SU-DHL-6 (cell line): ENCODE measurements at regions not wholly inside any gene's neighbourhood (a gene's known extent, or its start where the extent isn't known, plus 50 kb on each side); places are given as distances from the start of the nearest gene placed in this dataset.

Source experiments
- H2AFZ ChIP-seq: fragments of 200-600 bp; sonication (generic); 2 replicates; pipeline ENCODE4 v1.6.1; 2014; ENCODE audit warnings: low read depth, mild to moderate bottlenecking, moderate library complexity, mixed read lengths, antibody characterized with exemption, low read length; ENCODE audit not compliant: severe bottlenecking
- H3F3A ChIP-seq: fragments of 200-600 bp; shearing (Covaris generic); 2 replicates; pipeline ENCODE4 v1.6.0; 2016; ENCODE audit warnings: antibody characterized with exemption, mild to moderate bottlenecking; ENCODE audit not compliant: insufficient read depth
- H3K27ac ChIP-seq: fragments of 200-600 bp; sonication (generic); 2 replicates; pipeline ENCODE4 v1.5.1; 2016; ENCODE audit warnings: low read depth, mild to moderate bottlenecking, low read length, moderate library complexity, mixed read lengths
- H3K27me3 ChIP-seq: fragments of 200-600 bp; sonication (generic), shearing (Covaris generic); 2 replicates; pipeline ENCODE4 v1.6.0; 2014; ENCODE audit warnings: mild to moderate bottlenecking, low read length
- H3K36me3 ChIP-seq: fragments of 200-600 bp; sonication (generic); 2 replicates; pipeline ENCODE4 v1.6.1; 2014; ENCODE audit warnings: mild to moderate bottlenecking, low read length, mixed read lengths
- H3K4me2 ChIP-seq: fragments of 300-600, 200-600 bp; shearing (Covaris generic), sonication (generic); 2 replicates; pipeline ENCODE4 v1.6.0; 2014; ENCODE audit warnings: low read length, low read depth, mild to moderate bottlenecking; ENCODE audit not compliant: poor library complexity, severe bottlenecking
- H3K4me3 ChIP-seq: fragments of 200-600 bp; sonication (generic); 2 replicates; pipeline ENCODE4 v1.5.1; 2014; ENCODE audit warnings: antibody characterized with exemption, low read length, mild to moderate bottlenecking, mixed read lengths; ENCODE audit not compliant: insufficient read depth, poor library complexity, severe bottlenecking
- H3K79me2 ChIP-seq: fragments of 200-600 bp; sonication (generic); 2 replicates; pipeline ENCODE4 v1.6.1; 2014; ENCODE audit warnings: mild to moderate bottlenecking, low read length, moderate library complexity; ENCODE audit not compliant: insufficient read depth
- H3K9ac ChIP-seq: fragments of 200-600 bp; sonication (generic); 2 replicates; pipeline ENCODE4 v1.7.0; 2014; ENCODE audit warnings: mild to moderate bottlenecking, low read length
- H3K9me2 ChIP-seq: fragments of 200-600 bp; sonication (generic); replicated peaks from 2 replicates; pipeline ENCODE4 v1.6.1; 2014; ENCODE audit warnings: low read length; ENCODE audit not compliant: insufficient read depth
- H3K9me3 ChIP-seq: fragments of 200-600 bp; sonication (generic); 2 replicates; pipeline ENCODE4 v1.6.1; 2014; ENCODE audit warnings: low read length, mixed read lengths; ENCODE audit not compliant: insufficient read depth
- H4K20me1 ChIP-seq: fragments of 200-600 bp; sonication (generic); 2 replicates; pipeline ENCODE4 v1.6.1; 2014; ENCODE audit warnings: low read depth, mild to moderate bottlenecking, antibody characterized with exemption, low read length, moderate library complexity, mixed read lengths
- EZH2phosphoT487 ChIP-seq: fragments of 200-600 bp; sonication (generic), shearing (Covaris generic); conservative IDR thresholded peaks from 2 replicates; pipeline ENCODE4 v1.6.1; 2018; ENCODE audit warnings: mild to moderate bottlenecking, antibody characterized with exemption, low read length, moderate library complexity, mixed read lengths
- TF ChIP-seq, protein P1 (sequence below): fragments of 200-600 bp; sonication (generic); IDR thresholded peaks from one replicate; pipeline ENCODE4 v1.5.1; 2017; ENCODE audit warnings: antibody characterized with exemption, mild to moderate bottlenecking, low read length, moderate library complexity; ENCODE audit not compliant: insufficient read depth, poor library complexity, severe bottlenecking

DNA sequence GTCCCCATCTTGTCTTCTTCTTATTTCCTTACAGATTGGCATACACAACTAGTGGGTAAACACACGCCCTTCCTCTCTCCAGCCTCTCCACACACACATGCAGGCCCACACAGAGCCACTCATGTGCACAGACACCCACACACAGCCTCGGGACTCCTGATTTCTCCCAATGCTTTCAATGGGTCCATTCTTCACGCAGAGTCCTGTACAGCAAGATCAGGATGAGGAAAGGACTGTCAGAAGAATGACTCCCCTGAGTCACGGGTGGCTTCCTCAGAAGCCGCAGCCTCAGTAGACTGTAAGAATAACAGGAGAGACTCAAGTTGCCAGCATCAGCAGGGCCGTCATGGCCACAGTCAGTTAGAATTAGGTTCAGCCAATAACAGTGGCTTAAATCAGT is 109.1 kb upstream of the GLI2 start:
- no peak overlapping the region for H3K4me2 ChIP-seq
- H3K9me2 ChIP-seq: no peaks in the 10 kb centered on the region
- H3K79me2 ChIP-seq: no peaks in the 10 kb centered on the region
- no peak overlapping the region for H3K27ac ChIP-seq
- no peaks in the 10 kb centered on the region for H4K20me1 ChIP-seq
- no peak overlapping the region for H3K9ac ChIP-seq
- no peaks in the 10 kb centered on the region for H3K27me3 ChIP-seq
- no peaks in the 10 kb centered on the region for H3F3A ChIP-seq
- no peak overlapping the region for H3K4me3 ChIP-seq
- TF ChIP-seq EZH2phosphoT487: no peak
- no peaks in the 10 kb centered on the region for H3K36me3 ChIP-seq
- H2AFZ ChIP-seq: no peak overlapping the region
- no peaks in the 10 kb centered on the region for H3K9me3 ChIP-seq

DNA sequence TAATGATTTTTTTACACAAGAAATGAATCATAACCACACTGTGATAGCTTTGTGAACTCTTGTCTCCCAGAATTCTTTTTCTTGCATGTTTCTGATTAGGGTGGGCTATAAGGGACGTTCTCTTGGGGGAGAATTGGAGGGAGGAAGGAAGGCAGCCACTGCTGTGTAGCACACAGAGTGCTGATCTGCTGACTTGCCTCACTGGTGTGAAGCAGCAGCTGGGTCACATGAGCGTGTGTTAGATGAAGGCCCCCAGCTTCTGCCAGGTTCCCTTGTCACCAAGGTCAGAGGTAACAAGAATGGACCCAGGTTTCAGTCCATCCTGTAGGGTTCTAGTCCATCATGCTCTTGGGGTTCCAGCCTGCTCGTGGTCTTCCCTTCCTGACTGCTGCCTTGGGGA is 107.4 kb upstream of the GLI2 start:
- H3K9me2 ChIP-seq: no peaks in the 10 kb centered on the region
- H3F3A ChIP-seq: no peaks in the 10 kb centered on the region
- no peaks in the 10 kb centered on the region for H3K36me3 ChIP-seq
- H3K27ac ChIP-seq: no peak overlapping the region
- no peak overlapping the region for H2AFZ ChIP-seq
- no peak overlapping the region for H3K9ac ChIP-seq
- no peaks in the 10 kb centered on the region for H4K20me1 ChIP-seq
- no peak for TF ChIP-seq EZH2phosphoT487
- TF ChIP-seq, protein P1, sequence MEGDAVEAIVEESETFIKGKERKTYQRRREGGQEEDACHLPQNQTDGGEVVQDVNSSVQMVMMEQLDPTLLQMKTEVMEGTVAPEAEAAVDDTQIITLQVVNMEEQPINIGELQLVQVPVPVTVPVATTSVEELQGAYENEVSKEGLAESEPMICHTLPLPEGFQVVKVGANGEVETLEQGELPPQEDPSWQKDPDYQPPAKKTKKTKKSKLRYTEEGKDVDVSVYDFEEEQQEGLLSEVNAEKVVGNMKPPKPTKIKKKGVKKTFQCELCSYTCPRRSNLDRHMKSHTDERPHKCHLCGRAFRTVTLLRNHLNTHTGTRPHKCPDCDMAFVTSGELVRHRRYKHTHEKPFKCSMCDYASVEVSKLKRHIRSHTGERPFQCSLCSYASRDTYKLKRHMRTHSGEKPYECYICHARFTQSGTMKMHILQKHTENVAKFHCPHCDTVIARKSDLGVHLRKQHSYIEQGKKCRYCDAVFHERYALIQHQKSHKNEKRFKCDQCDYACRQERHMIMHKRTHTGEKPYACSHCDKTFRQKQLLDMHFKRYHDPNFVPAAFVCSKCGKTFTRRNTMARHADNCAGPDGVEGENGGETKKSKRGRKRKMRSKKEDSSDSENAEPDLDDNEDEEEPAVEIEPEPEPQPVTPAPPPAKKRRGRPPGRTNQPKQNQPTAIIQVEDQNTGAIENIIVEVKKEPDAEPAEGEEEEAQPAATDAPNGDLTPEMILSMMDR: no peak
- H3K79me2 ChIP-seq: no peaks in the 10 kb centered on the region
- no peaks in the 10 kb centered on the region for H3K9me3 ChIP-seq
- no peak overlapping the region for H3K4me3 ChIP-seq
- no peaks in the 10 kb centered on the region for H3K27me3 ChIP-seq
- H3K4me2 ChIP-seq: no peak overlapping the region

DNA sequence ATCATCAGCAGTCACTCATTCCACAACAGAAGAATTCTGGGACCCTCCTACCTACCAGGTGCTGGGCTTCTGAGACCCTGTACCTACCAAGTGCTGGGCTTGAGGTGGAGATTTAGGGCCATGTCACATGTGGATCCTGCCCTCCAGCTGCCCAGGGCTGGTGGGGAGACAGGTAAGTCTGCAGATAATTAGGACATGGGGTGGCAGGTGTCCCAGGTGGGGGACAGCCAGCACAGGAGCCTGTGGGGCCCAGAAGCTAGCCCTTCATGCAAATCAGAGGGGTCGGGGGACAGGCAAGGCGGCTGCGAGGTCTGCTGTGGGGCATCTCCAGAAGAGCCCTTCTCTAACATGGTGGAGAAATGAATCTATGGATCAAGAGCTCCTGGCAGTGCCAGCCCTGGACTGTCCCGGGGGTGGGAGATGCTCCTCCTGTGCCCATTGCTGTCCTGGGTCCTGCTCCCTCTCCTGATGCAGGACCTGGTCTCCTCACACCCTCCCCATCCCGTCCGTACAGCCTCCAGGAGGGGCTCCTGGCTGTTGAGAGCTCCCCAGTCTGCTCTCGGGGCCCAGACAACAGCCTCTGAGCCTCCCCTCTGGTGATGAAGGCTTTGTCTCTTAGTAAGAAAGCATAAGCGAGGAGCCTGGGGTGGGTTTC is 106.3 kb upstream of the GLI2 start:
- H3K9me3 ChIP-seq: no peaks in the 10 kb centered on the region
- H2AFZ ChIP-seq: no peak overlapping the region
- no peak overlapping the region for H3K4me2 ChIP-seq
- no peaks in the 10 kb centered on the region for H3F3A ChIP-seq
- H3K9me2 ChIP-seq: no peaks in the 10 kb centered on the region
- H3K79me2 ChIP-seq: no peaks in the 10 kb centered on the region
- no peak overlapping the region for H3K9ac ChIP-seq
- no peak overlapping the region for H3K27ac ChIP-seq
- H4K20me1 ChIP-seq: no peaks in the 10 kb centered on the region
- H3K36me3 ChIP-seq: no peaks in the 10 kb centered on the region
- H3K27me3 ChIP-seq: no peaks in the 10 kb centered on the region
- no peak overlapping the region for H3K4me3 ChIP-seq
- TF ChIP-seq EZH2phosphoT487: no peak
- TF ChIP-seq, protein P1: no peak

DNA sequence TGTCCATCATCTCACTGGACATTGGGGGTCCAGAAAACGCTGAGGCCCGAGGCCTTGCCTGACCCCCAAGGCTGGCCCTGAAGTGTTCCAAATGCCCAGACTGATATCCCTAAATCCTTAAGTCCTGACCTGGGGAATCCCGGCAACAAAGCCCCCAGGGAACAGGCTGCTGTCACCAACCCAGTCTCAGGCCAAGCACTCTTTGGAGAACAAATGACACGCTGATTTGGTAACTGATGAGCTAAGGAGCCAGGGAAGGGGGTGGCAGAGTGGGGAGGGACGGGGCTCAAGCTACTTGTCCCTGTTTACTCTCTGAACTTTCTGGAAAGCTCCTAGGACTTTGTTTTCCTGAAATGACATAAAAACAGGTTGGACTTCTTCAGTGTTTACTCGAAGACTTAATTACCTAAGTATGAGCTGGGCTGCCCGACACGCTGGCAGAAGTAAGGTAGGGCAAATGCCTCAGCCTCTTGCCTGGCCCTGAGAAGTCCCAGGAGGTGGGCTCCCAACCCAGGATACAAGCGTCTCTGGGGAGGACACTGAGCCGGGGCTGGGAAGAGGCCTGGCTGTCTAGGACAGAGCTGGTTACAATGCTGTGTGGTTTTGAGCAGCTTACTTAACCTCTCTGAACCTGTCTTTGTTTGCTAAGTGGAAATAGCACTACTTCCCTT is 105.5 kb upstream of the GLI2 start:
- no peaks in the 10 kb centered on the region for H4K20me1 ChIP-seq
- no peaks in the 10 kb centered on the region for H3K9me2 ChIP-seq
- no peak overlapping the region for H3K4me2 ChIP-seq
- no peaks in the 10 kb centered on the region for H3K9me3 ChIP-seq
- no peak overlapping the region for H3K4me3 ChIP-seq
- H2AFZ ChIP-seq: no peak overlapping the region
- H3F3A ChIP-seq: no peaks in the 10 kb centered on the region
- no peak overlapping the region for H3K9ac ChIP-seq
- no peaks in the 10 kb centered on the region for H3K79me2 ChIP-seq
- no peaks in the 10 kb centered on the region for H3K27me3 ChIP-seq
- no peak for TF ChIP-seq EZH2phosphoT487
- TF ChIP-seq, protein P1: no peak
- H3K27ac ChIP-seq: no peak overlapping the region
- H3K36me3 ChIP-seq: no peaks in the 10 kb centered on the region
